Activated T-helper 1 cell treated with anti-CD3 and anti-CD28 coated beads, Interleukin-2, amount 50 U/mL, for 16 hours (primary cell): ENCODE measurements at regions not wholly inside any gene's neighbourhood (a gene's known extent, or its start where the extent isn't known, plus 50 kb on each side); places are given as distances from the start of the nearest gene placed in this dataset.

Source experiments
- DNase-seq, 2 donors: peaks; one replicate each; pipeline ENCODE4 v3.0.0-alpha.2; 2020; ENCODE audit warnings: low read depth in 1 of 2, low spot score in 1 of 2

- no peak for DNase-seq
Measured at GRCh38 chr2:161097157-161097556, 63.1 kb upstream of the TANK start.

DNA sequence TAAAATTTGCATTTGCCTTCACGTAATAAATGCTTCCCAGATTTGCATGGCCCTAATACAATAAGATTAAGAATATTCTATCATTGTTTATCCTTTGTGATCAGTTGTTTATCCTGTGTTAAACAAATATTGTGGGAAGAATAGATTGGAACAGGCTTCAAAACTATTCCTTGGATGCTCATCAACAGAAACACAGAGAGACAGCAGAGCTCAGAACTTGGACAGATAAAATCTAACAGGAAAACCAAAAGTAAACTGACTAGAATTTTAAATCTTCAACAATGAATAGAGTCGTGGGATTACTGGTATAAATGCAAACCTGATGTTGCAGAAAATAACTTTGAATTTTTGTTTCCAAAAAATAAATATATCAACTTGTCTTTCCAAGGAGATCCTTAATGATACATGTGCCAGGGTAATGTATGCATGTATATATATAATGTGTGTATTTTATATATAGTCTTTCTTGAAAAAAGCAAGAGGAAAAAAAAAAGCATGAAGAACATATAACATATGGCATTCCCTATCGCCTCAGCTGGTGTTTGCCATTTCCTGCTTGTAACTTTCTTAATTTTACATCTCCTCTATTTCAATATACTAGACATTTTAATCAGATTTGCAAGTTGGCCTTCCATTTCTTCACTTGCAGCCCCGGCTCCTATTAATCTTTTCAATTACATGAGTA is 59.9 kb upstream of the TANK start:
- DNase-seq = no peak

- DNase-seq = no peak
Measured at GRCh38 chr2:161101406-161101805, 58.8 kb upstream of the TANK start.

GRCh38 chr2:161102770-161103450 is 57.3 kb upstream of the TANK start:
- DNase-seq = no peak

- DNase-seq = no peak
Measured at GRCh38 chr2:161103451-161103831, 56.8 kb upstream of the TANK start.

- DNase-seq = no peak
Measured at GRCh38 chr2:161104054-161104553, 56.1 kb upstream of the TANK start.

- no peak for DNase-seq
Measured at GRCh38 chr2:161107265-161107664, 53.0 kb upstream of the TANK start.
